Left ventricle myocardium inferior (tissue), 1 donor: ENCODE measurements at regions not wholly inside any gene's neighbourhood (a gene's known extent, or its start where the extent isn't known, plus 50 kb on each side); places are given as distances from the start of the nearest gene placed in this dataset.
"Not testable (repeated sequence)": the region's sequence is repeated elsewhere in the genome, so short reads cannot be mapped to it uniquely, and the experiment has no call there.

Source experiments
- DNase-seq: peaks from one replicate; pipeline ENCODE4 v3.0.0-alpha.2; 2020
- H3K27ac ChIP-seq: fragments of 200-600 bp; replicated peaks from 2 replicates; pipeline ENCODE4 v1.8.0; 2021
- H3K27me3 ChIP-seq: fragments of 200-600 bp; 2 replicates; pipeline ENCODE4 v1.8.0; 2021; ENCODE audit warnings: low read depth
- H3K36me3 ChIP-seq: fragments of 200-600 bp; 2 replicates; pipeline ENCODE4 v1.8.0; 2021
- H3K4me1 ChIP-seq: fragments of 200-600 bp; 2 replicates; pipeline ENCODE4 v1.8.0; 2021
- H3K4me3 ChIP-seq: fragments of 200-600 bp; 2 replicates; pipeline ENCODE4 v1.8.0; 2021; ENCODE audit warnings: mild to moderate bottlenecking, moderate library complexity
- H3K9me3 ChIP-seq: fragments of 200-600 bp; replicated peaks from 2 replicates; pipeline ENCODE4 v1.8.0; 2021
- intact Hi-C: fragments of 100-400 bp; cut with micrococcal nuclease; formaldehyde crosslinking; loops from one replicate; pipeline ENCODE4 v1.11.0; 2022
- TF ChIP-seq, protein P1 (sequence below): fragments of 200-600 bp; IDR thresholded peaks from 2 replicates; pipeline ENCODE4 v1.8.0; 2021; ENCODE audit warnings: antibody characterized with exemption, mild to moderate bottlenecking, borderline replicate concordance
- donor health status: DM: no; HTN: yes; CAD: no; lungs with severe emphysema.

DNA sequence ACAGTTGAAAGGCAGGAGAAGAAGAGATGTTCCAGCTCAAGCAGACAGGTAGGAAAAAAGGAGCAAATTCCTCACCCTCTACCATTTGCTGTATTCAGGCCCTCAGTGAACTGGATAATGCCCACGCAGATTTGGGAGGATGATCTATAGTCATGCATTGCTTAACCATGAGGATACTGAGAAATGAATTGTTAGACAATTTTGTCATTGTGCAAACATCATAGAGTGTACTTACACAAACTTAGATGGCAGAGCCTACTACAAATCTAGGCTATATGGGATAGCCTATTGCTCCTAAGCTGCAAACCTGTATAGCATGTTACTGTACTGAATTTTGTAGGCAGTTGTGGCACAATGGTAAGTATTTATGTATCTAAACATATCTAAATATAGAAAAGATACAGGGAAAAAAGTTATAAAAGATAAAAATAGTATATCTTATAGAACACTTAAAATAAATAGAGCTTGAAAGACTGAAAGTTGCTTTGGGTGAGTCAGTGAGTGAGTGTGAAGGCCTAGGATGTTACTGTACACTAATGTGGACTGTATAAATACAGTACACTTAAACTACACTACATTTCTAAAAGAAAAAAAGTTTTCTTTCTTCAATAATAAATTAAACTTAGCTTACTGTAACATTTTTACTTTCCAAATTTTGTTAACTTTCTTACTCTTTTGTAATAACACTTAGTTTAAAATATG is 672.3 kb downstream of the UTRN start:
- TF ChIP-seq, protein P1, sequence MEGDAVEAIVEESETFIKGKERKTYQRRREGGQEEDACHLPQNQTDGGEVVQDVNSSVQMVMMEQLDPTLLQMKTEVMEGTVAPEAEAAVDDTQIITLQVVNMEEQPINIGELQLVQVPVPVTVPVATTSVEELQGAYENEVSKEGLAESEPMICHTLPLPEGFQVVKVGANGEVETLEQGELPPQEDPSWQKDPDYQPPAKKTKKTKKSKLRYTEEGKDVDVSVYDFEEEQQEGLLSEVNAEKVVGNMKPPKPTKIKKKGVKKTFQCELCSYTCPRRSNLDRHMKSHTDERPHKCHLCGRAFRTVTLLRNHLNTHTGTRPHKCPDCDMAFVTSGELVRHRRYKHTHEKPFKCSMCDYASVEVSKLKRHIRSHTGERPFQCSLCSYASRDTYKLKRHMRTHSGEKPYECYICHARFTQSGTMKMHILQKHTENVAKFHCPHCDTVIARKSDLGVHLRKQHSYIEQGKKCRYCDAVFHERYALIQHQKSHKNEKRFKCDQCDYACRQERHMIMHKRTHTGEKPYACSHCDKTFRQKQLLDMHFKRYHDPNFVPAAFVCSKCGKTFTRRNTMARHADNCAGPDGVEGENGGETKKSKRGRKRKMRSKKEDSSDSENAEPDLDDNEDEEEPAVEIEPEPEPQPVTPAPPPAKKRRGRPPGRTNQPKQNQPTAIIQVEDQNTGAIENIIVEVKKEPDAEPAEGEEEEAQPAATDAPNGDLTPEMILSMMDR: no peak
- intact Hi-C loops: no loop called here
- no peaks in the 10 kb centered on the region for H3K4me1 ChIP-seq
- no peak overlapping the region for H3K27ac ChIP-seq
- DNase-seq: no peak
- no peaks in the 10 kb centered on the region for H3K9me3 ChIP-seq
- H3K27me3 ChIP-seq: no peaks in the 10 kb centered on the region
- no peaks in the 10 kb centered on the region for H3K36me3 ChIP-seq
- H3K4me3 ChIP-seq: no peak overlapping the region

DNA sequence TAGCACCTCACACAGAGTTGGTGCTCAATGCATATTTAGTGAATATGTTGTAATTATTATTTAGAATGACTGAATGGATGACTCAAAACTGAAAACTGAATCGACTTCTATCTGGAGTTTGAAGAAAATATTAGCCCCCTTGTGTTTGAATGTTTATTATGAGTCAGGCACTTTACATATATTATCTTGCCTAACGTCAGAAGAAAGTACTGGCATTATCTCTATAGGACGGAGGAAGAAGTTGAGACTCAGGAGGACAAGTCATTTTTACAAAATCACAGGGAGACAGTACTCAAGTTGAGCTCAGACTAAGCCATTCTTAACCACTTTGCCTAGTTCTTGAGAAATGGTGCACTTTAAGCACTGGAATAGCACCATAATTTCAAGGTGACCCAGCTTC is 684.0 kb downstream of the UTRN start:
- H3K27me3 ChIP-seq: no peaks in the 10 kb centered on the region
- H3K4me3 ChIP-seq: no peak overlapping the region
- TF ChIP-seq, protein P1: no peak
- no peak for DNase-seq
- peaks cover 10% of the 10 kb centered on the region for H3K9me3 ChIP-seq
- no peak overlapping the region for H3K27ac ChIP-seq
- H3K36me3 ChIP-seq: no peaks in the 10 kb centered on the region
- no peaks in the 10 kb centered on the region for H3K4me1 ChIP-seq
- intact Hi-C loops: no loop called here

DNA sequence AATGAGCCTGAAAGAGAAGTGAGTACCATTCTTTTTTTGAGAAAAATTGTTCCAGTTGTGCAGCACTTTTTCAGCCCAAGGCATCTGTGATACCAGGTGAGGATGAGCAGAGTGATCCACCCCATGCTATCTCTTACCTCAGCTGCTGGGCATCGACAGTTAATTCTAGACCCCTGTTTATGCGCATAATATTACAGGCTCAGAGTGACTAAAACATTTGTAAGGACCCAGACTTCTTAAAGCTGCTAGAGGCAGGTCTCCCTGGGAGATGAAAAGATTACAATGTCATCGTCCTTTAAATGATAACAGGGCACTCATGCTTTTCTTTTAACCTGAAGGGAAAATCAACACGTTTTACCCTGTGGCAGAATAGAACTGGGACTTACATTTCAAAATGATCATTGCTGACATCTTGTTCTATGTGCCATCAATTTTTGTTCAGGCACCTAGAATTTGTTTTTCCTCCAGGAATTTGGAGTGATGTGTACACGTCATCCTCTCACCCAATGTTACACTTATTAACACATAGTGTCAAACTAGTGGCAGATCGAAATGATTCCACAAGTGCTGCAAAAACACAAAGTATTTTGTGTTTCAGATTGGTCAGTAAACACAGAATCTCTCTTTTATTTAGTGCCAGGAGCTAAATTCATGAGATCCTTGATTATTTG is 684.6 kb downstream of the UTRN start:
- peaks cover 10% of the 10 kb centered on the region for H3K9me3 ChIP-seq
- no peaks in the 10 kb centered on the region for H3K36me3 ChIP-seq
- H3K4me1 ChIP-seq: no peaks in the 10 kb centered on the region
- no peak overlapping the region for H3K4me3 ChIP-seq
- TF ChIP-seq, protein P1: no peak
- DNase-seq: no peak
- H3K27me3 ChIP-seq: no peaks in the 10 kb centered on the region
- H3K27ac ChIP-seq: no peak overlapping the region
- intact Hi-C loops: no loop called here

DNA sequence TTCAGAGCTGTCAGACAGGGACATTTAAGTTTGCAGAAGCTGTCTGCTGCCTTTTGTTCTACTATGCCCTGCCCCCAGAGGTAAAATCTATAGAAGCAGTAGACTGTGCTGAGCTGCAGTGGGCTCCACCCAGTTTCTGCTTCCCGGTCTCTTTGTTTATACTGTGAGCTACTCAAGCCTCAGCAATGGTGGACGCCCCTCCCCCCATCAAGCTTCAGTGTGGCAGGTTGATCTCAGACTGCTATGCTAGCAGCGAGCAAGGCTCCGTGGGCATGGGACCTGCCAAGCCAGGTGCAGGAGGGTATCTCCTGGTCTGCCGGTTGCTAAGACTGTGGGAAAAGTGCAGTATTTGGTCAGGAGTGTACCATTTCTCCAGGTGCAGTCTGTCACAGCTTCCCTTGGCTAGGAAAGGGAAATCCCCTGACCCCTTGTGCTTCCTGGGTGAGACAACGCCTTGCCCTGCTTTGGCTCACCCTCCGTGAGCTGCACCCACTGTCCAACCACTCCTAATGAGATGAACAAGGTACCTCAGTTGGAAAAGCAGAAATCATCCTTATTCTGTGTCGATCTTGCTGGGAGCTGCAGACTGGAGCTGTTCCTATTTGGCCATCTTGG is 692.2 kb downstream of the UTRN start:
- H3K4me3 ChIP-seq, H3K4me1 ChIP-seq, H3K27ac ChIP-seq, DNase-seq, intact Hi-C loops, H3K36me3 ChIP-seq, H3K27me3 ChIP-seq: not testable (repeated sequence)
- peaks cover 40% of the 10 kb centered on the region for H3K9me3 ChIP-seq

DNA sequence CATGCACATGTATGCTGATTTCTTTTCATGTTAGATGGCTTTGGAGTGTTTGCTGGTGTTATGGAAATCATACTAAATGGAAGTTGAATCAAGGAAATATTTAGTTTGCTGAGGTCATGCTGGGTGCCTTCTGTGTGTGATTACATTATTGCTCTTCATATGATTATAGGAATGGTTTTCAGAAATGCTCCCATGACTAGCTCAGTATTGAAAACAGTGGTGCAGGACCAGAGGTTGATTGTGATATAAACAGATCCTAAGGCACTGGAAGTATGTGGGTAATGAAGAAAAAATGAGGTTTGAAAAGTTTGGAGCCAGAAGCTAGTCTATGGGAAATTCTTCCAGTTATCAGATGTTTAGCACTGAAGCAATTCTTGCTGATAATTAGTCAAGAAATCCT is 693.1 kb downstream of the UTRN start:
- no peak for DNase-seq
- TF ChIP-seq, protein P1: no peak
- Histone ChIP-seq H3K4me3 (no peak overlapping the region), H3K36me3 (no peaks in the 10 kb centered on the region), H3K4me1 (no peaks in the 10 kb centered on the region), H3K27me3 (no peaks in the 10 kb centered on the region), H3K9me3 (peaks cover 33% of the 10 kb centered on the region), H3K27ac (no peak overlapping the region)
- intact Hi-C loops: no loop called here

DNA sequence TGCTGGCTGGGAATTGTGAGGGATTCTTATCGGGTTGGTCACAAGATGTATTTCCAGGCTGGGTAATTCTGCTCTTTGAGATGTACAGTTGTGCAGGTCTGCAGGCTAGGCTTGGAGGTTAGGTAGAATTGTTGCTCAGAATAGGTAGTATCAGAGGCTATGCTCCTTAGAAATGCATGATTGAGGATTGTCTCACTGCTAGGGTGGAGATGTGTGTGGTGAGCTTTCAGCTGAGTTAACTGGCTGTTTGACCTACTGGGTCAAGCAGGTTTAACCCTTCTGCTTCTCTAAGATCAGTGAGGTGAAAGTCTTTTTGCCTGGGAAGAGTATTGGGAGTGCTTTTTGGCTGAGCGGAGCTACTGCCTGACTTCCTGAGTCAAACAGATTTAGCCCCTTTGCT is 701.1 kb downstream of the UTRN start:
- H3K27ac ChIP-seq: no peak overlapping the region
- H3K4me1 ChIP-seq: no peaks in the 10 kb centered on the region
- TF ChIP-seq, protein P1: no peak
- H3K9me3 ChIP-seq: peaks cover 27% of the 10 kb centered on the region
- H3K4me3 ChIP-seq: no peak overlapping the region
- no peak for DNase-seq
- H3K36me3 ChIP-seq: no peaks in the 10 kb centered on the region
- H3K27me3 ChIP-seq: no peaks in the 10 kb centered on the region
- intact Hi-C loops: no loop called here
